HFF-Myc (cell line): ENCODE measurements at regions not wholly inside any gene's neighbourhood (a gene's known extent, or its start where the extent isn't known, plus 50 kb on each side); places are given as distances from the start of the nearest gene placed in this dataset.

ENCODE experiments used
- DNase-seq: peaks from one replicate; pipeline ENCODE4 v3.0.0-alpha.2; 2011; ENCODE audit warnings: low read depth; ENCODE audit errors: extremely low read depth
- H3K4me3 ChIP-seq: replicated peaks from 2 replicates; pipeline ENCODE4 v1.5.1; 2011; ENCODE audit warnings: low read depth, mild to moderate bottlenecking, control low read depth, low read length
- TF ChIP-seq, protein P1 (sequence below): IDR thresholded peaks from 2 replicates; pipeline ENCODE4 v1.5.1; 2012; ENCODE audit warnings: mild to moderate bottlenecking, low read depth, low read length, control low read depth; ENCODE audit errors: missing control alignments

DNA sequence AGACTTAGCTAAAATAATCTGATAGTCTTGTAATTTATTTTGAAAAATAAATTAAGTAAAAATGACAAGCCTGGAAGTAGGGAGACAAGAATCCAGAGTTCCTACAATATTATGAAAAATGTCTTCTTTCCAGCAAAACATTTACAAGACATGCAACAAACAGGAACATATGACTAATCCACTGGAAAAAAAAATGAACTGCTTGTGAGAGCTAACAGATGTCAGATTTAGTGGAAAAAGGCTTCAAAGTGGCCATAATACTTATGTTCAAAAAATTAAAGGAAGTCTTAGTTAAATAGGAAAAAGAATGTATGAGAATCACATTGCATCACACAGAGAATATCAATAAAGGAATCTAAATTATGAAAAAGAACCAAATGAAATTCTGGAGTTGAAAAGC, 2082.0 kb upstream of the PCDH20 start:
- no peak overlapping the region for H3K4me3 ChIP-seq
- DNase-seq, result no peak
- TF ChIP-seq, protein P1, sequence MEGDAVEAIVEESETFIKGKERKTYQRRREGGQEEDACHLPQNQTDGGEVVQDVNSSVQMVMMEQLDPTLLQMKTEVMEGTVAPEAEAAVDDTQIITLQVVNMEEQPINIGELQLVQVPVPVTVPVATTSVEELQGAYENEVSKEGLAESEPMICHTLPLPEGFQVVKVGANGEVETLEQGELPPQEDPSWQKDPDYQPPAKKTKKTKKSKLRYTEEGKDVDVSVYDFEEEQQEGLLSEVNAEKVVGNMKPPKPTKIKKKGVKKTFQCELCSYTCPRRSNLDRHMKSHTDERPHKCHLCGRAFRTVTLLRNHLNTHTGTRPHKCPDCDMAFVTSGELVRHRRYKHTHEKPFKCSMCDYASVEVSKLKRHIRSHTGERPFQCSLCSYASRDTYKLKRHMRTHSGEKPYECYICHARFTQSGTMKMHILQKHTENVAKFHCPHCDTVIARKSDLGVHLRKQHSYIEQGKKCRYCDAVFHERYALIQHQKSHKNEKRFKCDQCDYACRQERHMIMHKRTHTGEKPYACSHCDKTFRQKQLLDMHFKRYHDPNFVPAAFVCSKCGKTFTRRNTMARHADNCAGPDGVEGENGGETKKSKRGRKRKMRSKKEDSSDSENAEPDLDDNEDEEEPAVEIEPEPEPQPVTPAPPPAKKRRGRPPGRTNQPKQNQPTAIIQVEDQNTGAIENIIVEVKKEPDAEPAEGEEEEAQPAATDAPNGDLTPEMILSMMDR, result no peak

DNA sequence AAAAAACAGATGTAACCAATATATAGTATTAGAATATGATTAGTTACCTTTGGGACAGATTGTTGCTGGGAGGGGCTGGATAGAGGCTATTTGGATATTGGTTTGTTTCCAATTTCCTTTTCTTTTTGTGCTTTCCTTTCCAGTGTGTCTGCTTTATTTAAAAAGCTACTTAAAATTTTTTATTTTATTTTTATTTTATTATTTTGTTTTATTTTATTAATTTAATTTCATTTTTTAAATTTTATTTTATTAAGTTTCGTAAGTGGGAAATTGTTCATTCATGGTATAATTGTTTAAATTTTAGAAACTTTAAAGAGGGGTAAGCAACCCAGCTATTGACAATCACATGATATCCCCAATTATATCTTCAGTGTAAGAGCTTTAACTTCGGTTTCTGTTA, 2077.0 kb upstream of the PCDH20 start:
- no peak for DNase-seq
- H3K4me3 ChIP-seq, result no peak overlapping the region
- TF ChIP-seq, protein P1, result no peak

DNA sequence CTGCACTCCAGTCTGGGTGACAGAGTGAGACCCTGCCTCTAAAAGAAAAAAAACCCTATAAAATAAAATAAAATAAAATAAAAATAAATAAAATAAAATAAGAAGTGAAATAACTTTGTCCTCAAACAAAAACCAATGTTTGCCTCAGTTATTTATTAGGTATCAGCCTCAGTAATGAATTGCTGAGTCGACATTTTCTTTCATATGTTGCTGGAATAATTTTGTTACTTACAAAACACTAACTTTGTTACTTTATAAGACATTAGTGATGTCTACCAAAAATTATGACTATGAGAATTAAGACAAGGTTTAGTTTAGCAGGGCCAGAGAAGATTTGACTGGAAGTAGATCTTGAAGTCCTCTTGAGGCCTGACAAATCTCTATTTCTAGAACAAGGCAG, 2074.5 kb upstream of the PCDH20 start:
- no peak overlapping the region for H3K4me3 ChIP-seq
- TF ChIP-seq, protein P1, result no peak
- no peak for DNase-seq

DNA sequence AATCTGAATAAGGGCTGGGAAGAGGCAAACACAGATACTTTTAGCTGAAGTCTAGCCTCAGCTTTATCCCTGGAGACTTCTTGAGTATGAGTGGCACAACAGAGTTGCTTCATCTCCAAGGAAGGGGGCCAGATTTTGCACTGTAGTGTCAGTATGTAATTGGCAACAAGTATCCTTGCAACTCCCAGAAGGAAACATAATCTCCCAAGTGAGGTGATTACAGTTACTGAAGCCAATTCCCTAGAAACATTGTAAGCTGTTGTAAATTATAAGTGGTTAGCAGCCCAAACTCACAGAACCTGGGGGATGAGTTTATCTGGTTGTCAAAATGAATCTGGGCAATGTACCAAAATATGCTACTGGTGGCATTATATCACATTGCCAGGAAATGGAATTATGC, 2065.7 kb upstream of the PCDH20 start:
- no peak overlapping the region for H3K4me3 ChIP-seq
- DNase-seq, result no peak
- TF ChIP-seq, protein P1, result no peak

DNA sequence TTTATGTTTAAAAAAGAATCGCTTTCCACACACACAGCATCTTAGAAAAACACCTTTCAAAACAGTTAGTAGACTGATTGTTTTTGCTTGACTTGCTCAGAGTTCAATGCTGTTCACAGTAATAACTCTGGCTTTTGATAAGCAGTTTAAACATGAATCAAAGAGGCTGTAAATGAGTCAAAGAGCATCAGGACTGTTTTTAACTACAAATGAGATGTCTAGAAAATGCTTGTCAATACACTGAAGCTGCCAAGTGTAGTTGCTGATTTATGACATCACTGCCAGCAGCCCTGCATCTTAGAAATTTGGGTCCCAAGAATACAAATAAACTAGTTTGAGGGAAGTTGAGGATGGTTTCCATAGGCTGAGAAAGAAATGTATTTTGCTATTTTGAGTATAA, 2057.1 kb upstream of the PCDH20 start:
- no peak overlapping the region for H3K4me3 ChIP-seq
- DNase-seq, result no peak
- TF ChIP-seq, protein P1, result no peak

DNA sequence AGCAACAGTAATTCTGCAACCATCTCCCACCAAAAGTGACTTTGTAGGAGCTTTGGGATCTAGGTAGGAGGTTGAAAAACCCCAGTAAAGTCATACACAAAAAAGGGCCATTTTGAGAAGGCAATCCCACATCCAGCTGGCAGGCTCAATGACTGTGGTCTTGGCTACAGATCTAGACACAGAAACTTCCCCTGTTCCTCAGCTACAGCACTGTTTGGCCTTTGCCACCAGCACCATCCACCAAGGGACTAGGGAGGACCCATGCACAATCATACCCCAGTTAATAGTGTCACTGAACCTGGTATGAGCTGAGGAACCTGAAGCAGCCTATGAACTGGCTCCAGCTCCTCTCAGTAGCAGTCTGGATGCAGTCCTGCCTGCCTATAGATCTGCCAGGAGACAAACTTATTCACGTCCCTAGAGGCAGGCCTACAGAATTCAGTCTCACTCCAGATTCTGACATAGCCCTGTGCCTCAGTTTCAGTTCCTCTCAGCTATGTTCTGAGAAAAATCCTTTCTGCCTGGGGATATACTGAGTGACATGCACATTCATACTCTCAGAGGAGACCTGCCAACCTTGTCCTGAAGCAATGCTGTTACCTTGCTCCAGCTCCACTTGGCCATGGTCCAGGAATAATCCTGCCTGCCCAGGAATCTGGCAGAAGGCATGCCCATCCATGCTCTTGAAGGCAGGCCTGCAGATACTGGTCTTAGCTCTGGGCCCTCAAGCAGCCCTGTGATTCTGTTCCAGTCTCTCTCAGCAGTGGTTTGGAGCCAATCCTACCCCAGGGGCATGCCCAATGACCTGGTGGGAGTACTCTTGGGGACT, 2048.3 kb upstream of the PCDH20 start:
- DNase-seq, result no peak
- TF ChIP-seq, protein P1, result no peak
- no peak overlapping the region for H3K4me3 ChIP-seq

DNA sequence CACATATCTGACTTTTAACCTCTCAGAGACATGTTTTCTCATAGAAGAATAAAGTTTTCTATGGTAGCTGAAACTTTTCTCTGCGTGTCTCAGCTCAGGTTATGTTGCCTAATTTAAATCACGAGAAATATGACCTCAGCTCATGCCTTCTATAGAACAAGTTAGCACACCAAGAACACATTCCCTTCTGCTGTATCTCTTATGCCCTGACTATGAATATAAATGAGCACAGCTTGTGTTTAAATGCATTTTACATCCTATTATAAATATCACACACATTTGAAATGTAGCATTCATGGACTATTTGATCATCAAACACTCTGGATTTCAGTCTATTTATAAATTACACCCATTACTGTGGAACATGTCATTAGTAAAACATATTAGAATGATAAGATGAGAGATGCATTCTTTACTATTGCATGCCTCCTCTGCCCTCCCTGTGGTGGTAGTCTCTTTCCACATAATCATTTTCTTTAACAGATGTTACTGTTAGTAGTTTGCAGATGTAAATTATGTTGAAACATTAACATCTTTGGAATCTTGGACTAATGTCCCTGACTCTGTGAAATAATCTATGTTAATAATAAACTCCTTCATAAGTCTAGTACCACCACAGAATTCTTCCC, 2044.9 kb upstream of the PCDH20 start:
- TF ChIP-seq, protein P1, result no peak
- H3K4me3 ChIP-seq, result no peak overlapping the region
- DNase-seq, result no peak
